GM23338 (cell line): ENCODE measurements at regions not wholly inside any gene's neighbourhood (a gene's known extent, or its start where the extent isn't known, plus 50 kb on each side); places are given as distances from the start of the nearest gene placed in this dataset.

Experiments used
- ATAC-seq: fragments of 200-7000 bp; cut with Tn5 transposase; 3 replicates; pipeline ENCODE4 v1.9.1; 2020
- DNase-seq: peaks from one replicate; pipeline ENCODE4 v3.0.0-alpha.2; 2015; ENCODE audit warnings: low spot score
- H2AFZ ChIP-seq: fragments of 200-600 bp; sonication (generic); 2 replicates; pipeline ENCODE4 v1.8.0; 2016; ENCODE audit warnings: antibody characterized with exemption, mild to moderate bottlenecking, moderate library complexity
- H3F3A ChIP-seq: fragments of 200-600 bp; sonication (generic); replicated peaks from 2 replicates; pipeline ENCODE4 v1.8.0; 2017; ENCODE audit warnings: antibody characterized with exemption, mixed run types, low read depth
- H3K27ac ChIP-seq: fragments of 200-600 bp; sonication (generic); 2 replicates; pipeline ENCODE4 v1.6.1; 2016; ENCODE audit warnings: low read depth
- H3K27me3 ChIP-seq: fragments of 200-600 bp; sonication (generic); 2 replicates; pipeline ENCODE4 v1.8.0; 2016; ENCODE audit warnings: mild to moderate bottlenecking, mixed run types, moderate library complexity; ENCODE audit not compliant: insufficient read depth
- H3K36me3 ChIP-seq: fragments of 200-600 bp; sonication (generic); 2 replicates; pipeline ENCODE4 v1.8.0; 2016; ENCODE audit warnings: mild to moderate bottlenecking; ENCODE audit not compliant: insufficient read depth
- H3K4me1 ChIP-seq: fragments of 200-600 bp; sonication (generic); 2 replicates; pipeline ENCODE4 v1.8.0; 2016; ENCODE audit warnings: mild to moderate bottlenecking, moderate library complexity; ENCODE audit not compliant: insufficient read depth
- H3K4me2 ChIP-seq: fragments of 200-600 bp; sonication (generic); 2 replicates; pipeline ENCODE4 v1.7.1; 2017; ENCODE audit warnings: mixed run types
- H3K4me3 ChIP-seq: fragments of 200-600 bp; sonication (generic); 2 replicates; pipeline ENCODE4 v1.6.1; 2016; ENCODE audit warnings: mixed run types
- H3K79me2 ChIP-seq: fragments of 200-600 bp; sonication (generic); replicated peaks from 2 replicates; pipeline ENCODE4 v1.8.0; 2017; ENCODE audit warnings: mild to moderate bottlenecking; ENCODE audit not compliant: insufficient read depth
- H3K9me2 ChIP-seq: fragments of 200-600 bp; sonication (generic); 2 replicates; pipeline ENCODE4 v1.8.0; 2017; ENCODE audit not compliant: insufficient read depth
- H4K20me1 ChIP-seq: fragments of 200-600 bp; sonication (generic); replicated peaks from 2 replicates; pipeline ENCODE4 v1.8.0; 2017; ENCODE audit warnings: mild to moderate bottlenecking; ENCODE audit not compliant: insufficient read depth
- H3K27ac Mint-ChIP-seq: 2 replicates; pipeline ENCODE4 v1.8.0; 2020; ENCODE audit warnings: inconsistent platforms, mild to moderate bottlenecking, moderate library complexity, mixed read lengths
- H3K27me3 Mint-ChIP-seq: 3 replicates; pipeline ENCODE4 v1.8.0; 2022; ENCODE audit warnings: low read depth, mild to moderate bottlenecking, moderate library complexity, mixed read lengths, inconsistent platforms; ENCODE audit not compliant: insufficient read depth, poor library complexity
- H3K36me3 Mint-ChIP-seq: 3 replicates; pipeline ENCODE4 v1.8.0; 2021; ENCODE audit warnings: low read depth, mild to moderate bottlenecking, inconsistent platforms, moderate library complexity, mixed read lengths
- H3K4me1 Mint-ChIP-seq: 3 replicates; pipeline ENCODE4 v1.8.0; 2020; ENCODE audit warnings: mild to moderate bottlenecking, inconsistent platforms, mixed read lengths
- H3K4me3 Mint-ChIP-seq: 3 replicates; pipeline ENCODE4 v1.8.0; 2021; ENCODE audit warnings: moderate library complexity, mild to moderate bottlenecking, inconsistent platforms, mixed read lengths
- H3K9me3 Mint-ChIP-seq: 3 replicates; pipeline ENCODE4 v1.8.0; 2020; ENCODE audit warnings: moderate library complexity, mild to moderate bottlenecking, inconsistent platforms, mixed read lengths
- CREB1 ChIP-seq: fragments of 250-450 bp; sonication (Bioruptor Pico); IDR thresholded peaks from 2 replicates; pipeline ENCODE4 v1.5.0; 2020; ENCODE audit warnings: low read depth, mild to moderate bottlenecking, moderate library complexity
- EZH2 ChIP-seq: fragments of 200-600 bp; sonication (generic); IDR thresholded peaks from one replicate; pipeline ENCODE4 v1.8.0; 2017; ENCODE audit warnings: antibody characterized with exemption, mild to moderate bottlenecking, low read depth; ENCODE audit not compliant: unreplicated experiment
- EZH2phosphoT487 ChIP-seq: fragments of 200-600 bp; sonication (generic); IDR thresholded peaks from one replicate; pipeline ENCODE4 v1.8.1; 2018; ENCODE audit warnings: antibody characterized with exemption; ENCODE audit not compliant: unreplicated experiment
- JUNB ChIP-seq: IDR thresholded peaks from one replicate; pipeline ENCODE4 v1.6.1; 2016; ENCODE audit warnings: antibody characterized with exemption; ENCODE audit not compliant: unreplicated experiment
- NANOG ChIP-seq: IDR thresholded peaks from 2 replicates; pipeline ENCODE4 v1.6.1; 2016; ENCODE audit warnings: antibody characterized with exemption, borderline replicate concordance
- POLR2AphosphoS5 ChIP-seq: IDR thresholded peaks from 2 replicates; pipeline ENCODE4 v1.6.1; 2016; ENCODE audit warnings: antibody characterized with exemption, low read depth
- STAT1 ChIP-seq: IDR thresholded peaks from one replicate; pipeline ENCODE4 v1.6.1; 2016; ENCODE audit warnings: antibody characterized with exemption; ENCODE audit not compliant: unreplicated experiment
- ZNF114 ChIP-seq: fragments of 250-450 bp; sonication (Bioruptor Pico); IDR thresholded peaks from 2 replicates; pipeline ENCODE4 v1.5.0; 2020; ENCODE audit warnings: mild to moderate bottlenecking, moderate library complexity
- ZNF331 ChIP-seq: fragments of 250-450 bp; sonication (Bioruptor Pico); IDR thresholded peaks from 2 replicates; pipeline ENCODE4 v1.5.0; 2020; ENCODE audit warnings: low read depth, mild to moderate bottlenecking, moderate library complexity
- TF ChIP-seq, protein P1 (sequence below): IDR thresholded peaks from one replicate; pipeline ENCODE4 v1.6.1; 2018; ENCODE audit warnings: antibody characterized with exemption; ENCODE audit not compliant: unreplicated experiment
- TF ChIP-seq, protein P2 (sequence below): IDR thresholded peaks from 2 replicates; pipeline ENCODE4 v1.6.1; 2016; ENCODE audit warnings: antibody characterized with exemption
- TF ChIP-seq, protein P3 (sequence below): fragments of 250-450 bp; sonication (Bioruptor Pico); IDR thresholded peaks from 2 replicates; pipeline ENCODE4 v1.5.0; 2020; ENCODE audit warnings: mild to moderate bottlenecking, moderate library complexity
- TF ChIP-seq, protein P4 (sequence below), 2 experiments: fragments of 200-600 bp in 1 of 2; sonication (generic) in 1 of 2; conservative IDR thresholded peaks; 2 replicates each; pipeline versions ENCODE4 v1.5.1 to v1.6.1; 2016 to 2017; ENCODE audit warnings: antibody characterized with exemption in 2 of 2, low read depth in 2 of 2, mild to moderate bottlenecking in 2 of 2, moderate library complexity in 1 of 2

DNA sequence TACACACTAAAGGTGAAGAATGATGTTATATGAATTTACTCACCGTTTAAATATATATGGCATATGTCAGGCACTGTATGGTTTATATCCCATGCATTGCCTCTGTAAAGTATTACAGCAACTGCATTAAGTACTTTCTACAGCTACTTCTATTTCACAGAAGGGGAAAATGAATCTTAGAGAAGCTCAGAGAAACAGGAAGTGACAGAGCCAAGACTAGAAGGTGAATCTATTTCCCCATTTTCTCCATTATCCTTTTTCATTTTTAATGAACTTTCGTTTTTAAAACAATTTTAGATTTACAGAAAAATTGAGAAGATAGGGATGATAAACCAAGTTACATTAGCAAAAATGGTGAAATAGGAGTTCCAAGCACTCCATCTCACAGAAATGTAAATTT lies 863.3 kb downstream of the UQCRFS1 start:
- Histone ChIP-seq H3K9me2 (0 out of 2 replicates have a peak, but pooled peaks cover 3% of the 10 kb centered on the region), H3K27me3 (no peaks in the 10 kb centered on the region), H3K4me3 (no peak overlapping the region), H3K36me3 (no peaks in the 10 kb centered on the region), H3F3A (no peaks in the 10 kb centered on the region), H3K4me2 (no peak overlapping the region), H4K20me1 (no peaks in the 10 kb centered on the region), H3K4me1 (no peaks in the 10 kb centered on the region), H2AFZ (no peak overlapping the region), H3K79me2 (no peaks in the 10 kb centered on the region), H3K27ac (no peak overlapping the region)
- H3K27me3 Mint-ChIP-seq = peaks cover 7% of the 10 kb centered on the region
- no peak overlapping the region for H3K27ac Mint-ChIP-seq
- no peak for DNase-seq
- H3K36me3 Mint-ChIP-seq = no peaks in the 10 kb centered on the region
- TF ChIP-seq POLR2AphosphoS5 (no peak), CREB1 (CRISPR knock-in tag) (no peak), EZH2phosphoT487 (no peak), STAT1 (no peak), EZH2 (no peak), NANOG (no peak), ZNF114 (CRISPR knock-in tag) (no peak), JUNB (no peak), ZNF331 (CRISPR knock-in tag) (no peak)
- TF ChIP-seq, protein P1, sequence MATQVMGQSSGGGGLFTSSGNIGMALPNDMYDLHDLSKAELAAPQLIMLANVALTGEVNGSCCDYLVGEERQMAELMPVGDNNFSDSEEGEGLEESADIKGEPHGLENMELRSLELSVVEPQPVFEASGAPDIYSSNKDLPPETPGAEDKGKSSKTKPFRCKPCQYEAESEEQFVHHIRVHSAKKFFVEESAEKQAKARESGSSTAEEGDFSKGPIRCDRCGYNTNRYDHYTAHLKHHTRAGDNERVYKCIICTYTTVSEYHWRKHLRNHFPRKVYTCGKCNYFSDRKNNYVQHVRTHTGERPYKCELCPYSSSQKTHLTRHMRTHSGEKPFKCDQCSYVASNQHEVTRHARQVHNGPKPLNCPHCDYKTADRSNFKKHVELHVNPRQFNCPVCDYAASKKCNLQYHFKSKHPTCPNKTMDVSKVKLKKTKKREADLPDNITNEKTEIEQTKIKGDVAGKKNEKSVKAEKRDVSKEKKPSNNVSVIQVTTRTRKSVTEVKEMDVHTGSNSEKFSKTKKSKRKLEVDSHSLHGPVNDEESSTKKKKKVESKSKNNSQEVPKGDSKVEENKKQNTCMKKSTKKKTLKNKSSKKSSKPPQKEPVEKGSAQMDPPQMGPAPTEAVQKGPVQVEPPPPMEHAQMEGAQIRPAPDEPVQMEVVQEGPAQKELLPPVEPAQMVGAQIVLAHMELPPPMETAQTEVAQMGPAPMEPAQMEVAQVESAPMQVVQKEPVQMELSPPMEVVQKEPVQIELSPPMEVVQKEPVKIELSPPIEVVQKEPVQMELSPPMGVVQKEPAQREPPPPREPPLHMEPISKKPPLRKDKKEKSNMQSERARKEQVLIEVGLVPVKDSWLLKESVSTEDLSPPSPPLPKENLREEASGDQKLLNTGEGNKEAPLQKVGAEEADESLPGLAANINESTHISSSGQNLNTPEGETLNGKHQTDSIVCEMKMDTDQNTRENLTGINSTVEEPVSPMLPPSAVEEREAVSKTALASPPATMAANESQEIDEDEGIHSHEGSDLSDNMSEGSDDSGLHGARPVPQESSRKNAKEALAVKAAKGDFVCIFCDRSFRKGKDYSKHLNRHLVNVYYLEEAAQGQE = no peak
- TF ChIP-seq, protein P2, sequence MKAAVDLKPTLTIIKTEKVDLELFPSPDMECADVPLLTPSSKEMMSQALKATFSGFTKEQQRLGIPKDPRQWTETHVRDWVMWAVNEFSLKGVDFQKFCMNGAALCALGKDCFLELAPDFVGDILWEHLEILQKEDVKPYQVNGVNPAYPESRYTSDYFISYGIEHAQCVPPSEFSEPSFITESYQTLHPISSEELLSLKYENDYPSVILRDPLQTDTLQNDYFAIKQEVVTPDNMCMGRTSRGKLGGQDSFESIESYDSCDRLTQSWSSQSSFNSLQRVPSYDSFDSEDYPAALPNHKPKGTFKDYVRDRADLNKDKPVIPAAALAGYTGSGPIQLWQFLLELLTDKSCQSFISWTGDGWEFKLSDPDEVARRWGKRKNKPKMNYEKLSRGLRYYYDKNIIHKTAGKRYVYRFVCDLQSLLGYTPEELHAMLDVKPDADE = no peak
- TF ChIP-seq, protein P3, sequence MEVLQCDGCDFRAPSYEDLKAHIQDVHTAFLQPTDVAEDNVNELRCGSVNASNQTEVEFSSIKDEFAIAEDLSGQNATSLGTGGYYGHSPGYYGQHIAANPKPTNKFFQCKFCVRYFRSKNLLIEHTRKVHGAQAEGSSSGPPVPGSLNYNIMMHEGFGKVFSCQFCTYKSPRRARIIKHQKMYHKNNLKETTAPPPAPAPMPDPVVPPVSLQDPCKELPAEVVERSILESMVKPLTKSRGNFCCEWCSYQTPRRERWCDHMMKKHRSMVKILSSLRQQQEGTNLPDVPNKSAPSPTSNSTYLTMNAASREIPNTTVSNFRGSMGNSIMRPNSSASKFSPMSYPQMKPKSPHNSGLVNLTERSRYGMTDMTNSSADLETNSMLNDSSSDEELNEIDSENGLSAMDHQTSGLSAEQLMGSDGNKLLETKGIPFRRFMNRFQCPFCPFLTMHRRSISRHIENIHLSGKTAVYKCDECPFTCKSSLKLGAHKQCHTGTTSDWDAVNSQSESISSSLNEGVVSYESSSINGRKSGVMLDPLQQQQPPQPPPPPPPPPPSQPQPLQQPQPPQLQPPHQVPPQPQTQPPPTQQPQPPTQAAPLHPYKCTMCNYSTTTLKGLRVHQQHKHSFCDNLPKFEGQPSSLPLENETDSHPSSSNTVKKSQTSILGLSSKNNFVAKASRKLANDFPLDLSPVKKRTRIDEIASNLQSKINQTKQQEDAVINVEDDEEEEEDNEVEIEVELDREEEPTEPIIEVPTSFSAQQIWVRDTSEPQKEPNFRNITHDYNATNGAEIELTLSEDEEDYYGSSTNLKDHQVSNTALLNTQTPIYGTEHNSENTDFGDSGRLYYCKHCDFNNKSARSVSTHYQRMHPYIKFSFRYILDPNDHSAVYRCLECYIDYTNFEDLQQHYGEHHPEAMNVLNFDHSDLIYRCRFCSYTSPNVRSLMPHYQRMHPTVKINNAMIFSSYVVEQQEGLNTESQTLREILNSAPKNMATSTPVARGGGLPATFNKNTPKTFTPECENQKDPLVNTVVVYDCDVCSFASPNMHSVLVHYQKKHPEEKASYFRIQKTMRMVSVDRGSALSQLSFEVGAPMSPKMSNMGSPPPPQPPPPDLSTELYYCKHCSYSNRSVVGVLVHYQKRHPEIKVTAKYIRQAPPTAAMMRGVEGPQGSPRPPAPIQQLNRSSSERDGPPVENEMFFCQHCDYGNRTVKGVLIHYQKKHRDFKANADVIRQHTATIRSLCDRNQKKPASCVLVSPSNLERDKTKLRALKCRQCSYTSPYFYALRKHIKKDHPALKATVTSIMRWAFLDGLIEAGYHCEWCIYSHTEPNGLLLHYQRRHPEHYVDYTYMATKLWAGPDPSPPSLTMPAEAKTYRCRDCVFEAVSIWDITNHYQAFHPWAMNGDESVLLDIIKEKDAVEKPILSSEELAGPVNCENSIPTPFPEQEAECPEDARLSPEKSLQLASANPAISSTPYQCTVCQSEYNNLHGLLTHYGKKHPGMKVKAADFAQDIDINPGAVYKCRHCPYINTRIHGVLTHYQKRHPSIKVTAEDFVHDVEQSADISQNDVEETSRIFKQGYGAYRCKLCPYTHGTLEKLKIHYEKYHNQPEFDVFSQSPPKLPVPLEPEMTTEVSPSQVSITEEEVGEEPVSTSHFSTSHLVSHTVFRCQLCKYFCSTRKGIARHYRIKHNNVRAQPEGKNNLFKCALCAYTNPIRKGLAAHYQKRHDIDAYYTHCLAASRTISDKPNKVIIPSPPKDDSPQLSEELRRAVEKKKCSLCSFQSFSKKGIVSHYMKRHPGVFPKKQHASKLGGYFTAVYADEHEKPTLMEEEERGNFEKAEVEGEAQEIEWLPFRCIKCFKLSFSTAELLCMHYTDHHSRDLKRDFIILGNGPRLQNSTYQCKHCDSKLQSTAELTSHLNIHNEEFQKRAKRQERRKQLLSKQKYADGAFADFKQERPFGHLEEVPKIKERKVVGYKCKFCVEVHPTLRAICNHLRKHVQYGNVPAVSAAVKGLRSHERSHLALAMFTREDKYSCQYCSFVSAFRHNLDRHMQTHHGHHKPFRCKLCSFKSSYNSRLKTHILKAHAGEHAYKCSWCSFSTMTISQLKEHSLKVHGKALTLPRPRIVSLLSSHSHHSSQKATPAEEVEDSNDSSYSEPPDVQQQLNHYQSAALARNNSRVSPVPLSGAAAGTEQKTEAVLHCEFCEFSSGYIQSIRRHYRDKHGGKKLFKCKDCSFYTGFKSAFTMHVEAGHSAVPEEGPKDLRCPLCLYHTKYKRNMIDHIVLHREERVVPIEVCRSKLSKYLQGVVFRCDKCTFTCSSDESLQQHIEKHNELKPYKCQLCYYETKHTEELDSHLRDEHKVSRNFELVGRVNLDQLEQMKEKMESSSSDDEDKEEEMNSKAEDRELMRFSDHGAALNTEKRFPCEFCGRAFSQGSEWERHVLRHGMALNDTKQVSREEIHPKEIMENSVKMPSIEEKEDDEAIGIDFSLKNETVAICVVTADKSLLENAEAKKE = no peak
- TF ChIP-seq, protein P4, sequence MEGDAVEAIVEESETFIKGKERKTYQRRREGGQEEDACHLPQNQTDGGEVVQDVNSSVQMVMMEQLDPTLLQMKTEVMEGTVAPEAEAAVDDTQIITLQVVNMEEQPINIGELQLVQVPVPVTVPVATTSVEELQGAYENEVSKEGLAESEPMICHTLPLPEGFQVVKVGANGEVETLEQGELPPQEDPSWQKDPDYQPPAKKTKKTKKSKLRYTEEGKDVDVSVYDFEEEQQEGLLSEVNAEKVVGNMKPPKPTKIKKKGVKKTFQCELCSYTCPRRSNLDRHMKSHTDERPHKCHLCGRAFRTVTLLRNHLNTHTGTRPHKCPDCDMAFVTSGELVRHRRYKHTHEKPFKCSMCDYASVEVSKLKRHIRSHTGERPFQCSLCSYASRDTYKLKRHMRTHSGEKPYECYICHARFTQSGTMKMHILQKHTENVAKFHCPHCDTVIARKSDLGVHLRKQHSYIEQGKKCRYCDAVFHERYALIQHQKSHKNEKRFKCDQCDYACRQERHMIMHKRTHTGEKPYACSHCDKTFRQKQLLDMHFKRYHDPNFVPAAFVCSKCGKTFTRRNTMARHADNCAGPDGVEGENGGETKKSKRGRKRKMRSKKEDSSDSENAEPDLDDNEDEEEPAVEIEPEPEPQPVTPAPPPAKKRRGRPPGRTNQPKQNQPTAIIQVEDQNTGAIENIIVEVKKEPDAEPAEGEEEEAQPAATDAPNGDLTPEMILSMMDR (conservative IDR thresholded peaks at IDR 0.05; ENCODE audit: low read depth in 2 of 2) = no peak
- no peak overlapping the region for H3K4me3 Mint-ChIP-seq
- peaks cover 11% of the 10 kb centered on the region for H3K9me3 Mint-ChIP-seq
- ATAC-seq = no peak
- peaks cover 4% of the 10 kb centered on the region; the same call in 2 of the 3 replicates for H3K4me1 Mint-ChIP-seq
